ENCODE measurements at regions not wholly inside any gene's neighbourhood (a gene's known extent, or its start where the extent isn't known, plus 50 kb on each side); places are given as distances from the start of the nearest gene placed in this dataset.
A peak's percentile ranks its signal among the peaks of the same experiment; 100 is the strongest.

- Histone ChIP-seq H3K27me3 (ENCODE audit: control insufficient read depth, insufficient read depth, low read length) (peaks cover 8% of the 10 kb centered on the region), H3K27ac (ENCODE audit: low read length) (no peak overlapping the region), H3K4me3 (ENCODE audit: low read length) (no peak overlapping the region), H3K9me3 (replicated peaks; ENCODE audit: control insufficient read depth, low read depth, low read length) (no peaks in the 10 kb centered on the region), H3K36me3 (ENCODE audit: control insufficient read depth, insufficient read depth, low read length) (no peaks in the 10 kb centered on the region), H3K4me1 (ENCODE audit: control insufficient read depth, insufficient read depth, low read length) (no peaks in the 10 kb centered on the region)
- no peak for DNase-seq
- 40% methylated on average over 1 of the region's 7 CpGs for WGBS (ENCODE audit: insufficient coverage)
Observed at GRCh38 chr7:131095346-131095745, 232.3 kb upstream of the MKLN1 start.

- Histone ChIP-seq H3K4me3 (ENCODE audit: low read length) (no peak overlapping the region), H3K4me1 (ENCODE audit: control insufficient read depth, insufficient read depth, low read length) (no peaks in the 10 kb centered on the region), H3K27me3 (ENCODE audit: control insufficient read depth, insufficient read depth, low read length) (peaks cover 9% of the 10 kb centered on the region), H3K9me3 (replicated peaks; ENCODE audit: control insufficient read depth, low read depth, low read length) (no peaks in the 10 kb centered on the region), H3K27ac (ENCODE audit: low read length) (no peak overlapping the region), H3K36me3 (ENCODE audit: control insufficient read depth, insufficient read depth, low read length) (no peaks in the 10 kb centered on the region)
- DNase-seq, result no peak
- WGBS (ENCODE audit: insufficient coverage), result 85% methylated on average over 6 of the region's 7 CpGs
Observed at GRCh38 chr7:131096267-131096927, 231.3 kb upstream of the MKLN1 start.

- Histone ChIP-seq H3K4me1 (ENCODE audit: control insufficient read depth, insufficient read depth, low read length) (no peaks in the 10 kb centered on the region), H3K9me3 (replicated peaks; ENCODE audit: control insufficient read depth, low read depth, low read length) (no peaks in the 10 kb centered on the region), H3K27me3 (ENCODE audit: control insufficient read depth, insufficient read depth, low read length) (peaks cover 10% of the 10 kb centered on the region), H3K4me3 (ENCODE audit: low read length) (no peak overlapping the region), H3K36me3 (ENCODE audit: control insufficient read depth, insufficient read depth, low read length) (no peaks in the 10 kb centered on the region), H3K27ac (ENCODE audit: low read length) (no peak overlapping the region)
- DNase-seq, result no peak
- WGBS (ENCODE audit: insufficient coverage), result 79% methylated on average over 4 of the region's 13 CpGs
Observed at GRCh38 chr7:131097662-131098376, 229.9 kb upstream of the MKLN1 start.

- 79% methylated on average over 3 of the region's 3 CpGs for WGBS (ENCODE audit: insufficient coverage)
- Histone ChIP-seq H3K27me3 (ENCODE audit: control insufficient read depth, insufficient read depth, low read length) (peaks cover 12% of the 10 kb centered on the region), H3K4me1 (ENCODE audit: control insufficient read depth, insufficient read depth, low read length) (no peaks in the 10 kb centered on the region), H3K27ac (ENCODE audit: low read length) (no peak overlapping the region), H3K4me3 (ENCODE audit: low read length) (no peak overlapping the region), H3K36me3 (ENCODE audit: control insufficient read depth, insufficient read depth, low read length) (no peaks in the 10 kb centered on the region), H3K9me3 (replicated peaks; ENCODE audit: control insufficient read depth, low read depth, low read length) (no peaks in the 10 kb centered on the region)
- no peak for DNase-seq
Observed at GRCh38 chr7:131098527-131098926, 229.1 kb upstream of the MKLN1 start.

- H3K27me3 ChIP-seq (ENCODE audit: control insufficient read depth, insufficient read depth, low read length), result peaks cover 20% of the 10 kb centered on the region
- no peak overlapping the region for H3K4me3 ChIP-seq (ENCODE audit: low read length)
- no peaks in the 10 kb centered on the region for H3K36me3 ChIP-seq (ENCODE audit: control insufficient read depth, insufficient read depth, low read length)
- DNase-seq, result no peak
- no CpG with 5 or more reads among the region's 10 CpGs for WGBS (ENCODE audit: insufficient coverage)
- no peak overlapping the region for H3K27ac ChIP-seq (ENCODE audit: low read length)
- H3K9me3 ChIP-seq (replicated peaks; ENCODE audit: control insufficient read depth, low read depth, low read length), result no peaks in the 10 kb centered on the region
- H3K4me1 ChIP-seq (ENCODE audit: control insufficient read depth, insufficient read depth, low read length), result peaks cover 4% of the 10 kb centered on the region
Observed at GRCh38 chr7:131100357-131101054, 227.2 kb upstream of the MKLN1 start.

- H3K9me3 ChIP-seq (replicated peaks; ENCODE audit: control insufficient read depth, low read depth, low read length), result no peaks in the 10 kb centered on the region
- 56% methylated on average over 3 of the region's 4 CpGs for WGBS (ENCODE audit: insufficient coverage)
- no peak for DNase-seq
- peaks cover 42% of the 10 kb centered on the region for H3K27me3 ChIP-seq (ENCODE audit: control insufficient read depth, insufficient read depth, low read length)
- H3K4me1 ChIP-seq (ENCODE audit: control insufficient read depth, insufficient read depth, low read length), result peaks cover 23% of the 10 kb centered on the region
- H3K4me3 ChIP-seq (ENCODE audit: low read length), result no peak overlapping the region
- no peak overlapping the region for H3K27ac ChIP-seq (ENCODE audit: low read length)
- no peaks in the 10 kb centered on the region for H3K36me3 ChIP-seq (ENCODE audit: control insufficient read depth, insufficient read depth, low read length)
Observed at GRCh38 chr7:131103997-131104396, 223.7 kb upstream of the MKLN1 start.

- Histone ChIP-seq H3K4me3 (ENCODE audit: low read length) (no peak overlapping the region), H3K27me3 (ENCODE audit: control insufficient read depth, insufficient read depth, low read length) (peaks cover 49% of the 10 kb centered on the region), H3K9me3 (replicated peaks; ENCODE audit: control insufficient read depth, low read depth, low read length) (no peaks in the 10 kb centered on the region), H3K4me1 (ENCODE audit: control insufficient read depth, insufficient read depth, low read length) (peaks cover 26% of the 10 kb centered on the region), H3K27ac (ENCODE audit: low read length) (no peak overlapping the region), H3K36me3 (ENCODE audit: control insufficient read depth, insufficient read depth, low read length) (no peaks in the 10 kb centered on the region)
- WGBS (ENCODE audit: insufficient coverage), result 79% methylated on average over 3 of the region's 12 CpGs
- no peak for DNase-seq
Observed at GRCh38 chr7:131104596-131105293, 222.9 kb upstream of the MKLN1 start.

- no peaks in the 10 kb centered on the region for H3K36me3 ChIP-seq (ENCODE audit: control insufficient read depth, insufficient read depth, low read length)
- under 1% methylated on average over 21 of the region's 24 CpGs for WGBS (ENCODE audit: insufficient coverage)
- peaks cover 32% of the 10 kb centered on the region for H3K4me1 ChIP-seq (ENCODE audit: control insufficient read depth, insufficient read depth, low read length)
Observed at GRCh38 chr7:131105294-131105798, 222.3 kb upstream of the MKLN1 start.

GRCh38 chr7:131105799-131106680 lies 221.6 kb upstream of the MKLN1 start:
- peaks cover 37% of the 10 kb centered on the region for H3K4me1 ChIP-seq (ENCODE audit: control insufficient read depth, insufficient read depth, low read length)
- no peaks in the 10 kb centered on the region for H3K36me3 ChIP-seq (ENCODE audit: control insufficient read depth, insufficient read depth, low read length)
- under 1% methylated on average over 98 of the region's 110 CpGs for WGBS (ENCODE audit: insufficient coverage)

More at GRCh38 chr7:131105294-131105798, 222.3 kb upstream of the MKLN1 start:
- Histone ChIP-seq H3K4me3 (ENCODE audit: low read length) (peak overlapping the region; percentile 33), H3K9me3 (replicated peaks; ENCODE audit: control insufficient read depth, low read depth, low read length) (no peaks in the 10 kb centered on the region), H3K27ac (ENCODE audit: low read length) (no peak overlapping the region), H3K27me3 (ENCODE audit: control insufficient read depth, insufficient read depth, low read length) (peaks cover 53% of the 10 kb centered on the region)
- DNase-seq, result no peak

More at GRCh38 chr7:131105799-131106680, 221.6 kb upstream of the MKLN1 start:
- H3K27me3 ChIP-seq (ENCODE audit: control insufficient read depth, insufficient read depth, low read length), result peaks cover 59% of the 10 kb centered on the region
- H3K27ac ChIP-seq (ENCODE audit: low read length), result peak overlapping the region; percentile 20
- DNase-seq, result peak; percentile 60
- peak overlapping the region; percentile 74 for H3K4me3 ChIP-seq (ENCODE audit: low read length)
- H3K9me3 ChIP-seq (replicated peaks; ENCODE audit: control insufficient read depth, low read depth, low read length), result no peaks in the 10 kb centered on the region
